SK-N-SH (cell line): ENCODE measurements at regions not wholly inside any gene's neighbourhood (a gene's known extent, or its start where the extent isn't known, plus 50 kb on each side); places are given as distances from the start of the nearest gene placed in this dataset.

ENCODE experiments used
- CTCF ChIA-PET: fragments of 300-600, 350-600 bp; formaldehyde crosslinking; extraction: SDS; loops from one replicate; lab custom pipeline; 2021; lab: Yijun Ruan, JAX
- POLR2A ChIA-PET: fragments of 350-600 bp; sonication (Branson Sonifier 250); formaldehyde crosslinking; extraction: SDS; loops from one replicate; lab custom pipeline; 2020; ENCODE audit warnings: antibody characterized with exemption, inconsistent platforms; lab: Yijun Ruan, JAX
- DNase-seq: peaks from one replicate; pipeline ENCODE4 v3.0.0; 2012
- H2AFZ ChIP-seq: fragments of 200-600 bp; sonication (generic); 2 replicates; pipeline ENCODE4 v1.8.1; 2016; ENCODE audit warnings: antibody characterized with exemption, mild to moderate bottlenecking, low read depth
- H3F3A ChIP-seq: fragments of 200-600 bp; sonication (generic); replicated peaks from 2 replicates; pipeline ENCODE3; 2016; ENCODE audit warnings: antibody characterized with exemption, mild to moderate bottlenecking; ENCODE audit not compliant: insufficient read depth
- H3K27ac ChIP-seq, 2 experiments: fragments of 200-500 bp in 1 of 2; fragments of 200-600 bp in 1 of 2; sonication (Bioruptor generic) in 1 of 2; sonication (generic), shearing (Covaris generic) in 1 of 2; 2 replicates each; pipeline versions ENCODE4 v1.5.1 to v1.6.1; 2014 to 2016; ENCODE audit warnings: low read depth in 2 of 2, inconsistent platforms in 1 of 2, low read length in 1 of 2, mild to moderate bottlenecking in 1 of 2, mixed read lengths in 1 of 2
- H3K27me3 ChIP-seq: fragments of 200-600 bp; sonication (generic), shearing (Covaris generic); 2 replicates; pipeline ENCODE4 v1.6.1; 2016; ENCODE audit warnings: mixed run types; ENCODE audit not compliant: insufficient read depth
- H3K36me3 ChIP-seq, 2 experiments: fragments of 200-500 bp in 1 of 2; fragments of 200-600 bp in 1 of 2; sonication (Bioruptor generic) in 1 of 2; sonication (generic) in 1 of 2; replicated peaks in 1 of 2; 2 replicates each; pipeline versions ENCODE3 to v1.5.1; 2014 to 2016; ENCODE audit warnings: low read length in 1 of 2, mild to moderate bottlenecking in 1 of 2; ENCODE audit not compliant: insufficient read depth in 2 of 2, control insufficient read depth in 1 of 2
- H3K4me1 ChIP-seq, 2 experiments: fragments of 200-500 bp in 1 of 2; fragments of 200-600 bp in 1 of 2; sonication (Bioruptor generic) in 1 of 2; sonication (generic), shearing (Covaris generic) in 1 of 2; 2 replicates each; pipeline versions ENCODE4 v1.5.1 to v1.6.1; 2014 to 2016; ENCODE audit warnings: low read depth in 1 of 2, low read length in 1 of 2, mixed run types in 1 of 2; ENCODE audit not compliant: insufficient read depth in 2 of 2, control insufficient read depth in 1 of 2
- H3K4me2 ChIP-seq: fragments of 200-600 bp; sonication (generic), shearing (Covaris generic); 2 replicates; pipeline ENCODE4 v1.6.1; 2017; ENCODE audit warnings: mixed run types
- H3K4me3 ChIP-seq, 2 experiments: fragments of 200-500 bp in 1 of 2; fragments of 200-600 bp in 1 of 2; sonication (Bioruptor generic) in 1 of 2; sonication (generic), shearing (Covaris generic) in 1 of 2; 2 replicates each; pipeline versions ENCODE4 v1.5.1 to v1.8.1; 2014 to 2016; ENCODE audit warnings: low read depth in 2 of 2, inconsistent platforms in 1 of 2, low read length in 1 of 2, mild to moderate bottlenecking in 1 of 2, mixed read lengths in 1 of 2, moderate library complexity in 1 of 2
- H3K79me2 ChIP-seq: fragments of 200-600 bp; sonication (generic); 2 replicates; pipeline ENCODE4 v1.8.1; 2017; ENCODE audit warnings: mild to moderate bottlenecking; ENCODE audit not compliant: insufficient read depth
- H3K9ac ChIP-seq: fragments of 200-600 bp; sonication (generic); 2 replicates; pipeline ENCODE4 v1.6.1; 2017; ENCODE audit warnings: mixed run types
- H3K9me2 ChIP-seq: fragments of 200-600 bp; sonication (generic); 2 replicates; pipeline ENCODE4 v1.6.1; 2017; ENCODE audit warnings: mixed run types
- H3K9me3 ChIP-seq: fragments of 200-600 bp; sonication (generic); 2 replicates; pipeline ENCODE4 v1.6.1; 2017; ENCODE audit warnings: mixed run types, mild to moderate bottlenecking, moderate library complexity
- H4K20me1 ChIP-seq: fragments of 200-600 bp; sonication (generic); 2 replicates; pipeline ENCODE4 v1.6.1; 2017; ENCODE audit warnings: mild to moderate bottlenecking, mixed run types; ENCODE audit not compliant: insufficient read depth
- EP300 ChIP-seq, 2 experiments: IDR thresholded peaks; 2 replicates each; pipeline versions ENCODE4 v1.4.0 to v1.6.1; 2012; ENCODE audit warnings: borderline replicate concordance in 1 of 2, low read depth in 1 of 2, low read length in 1 of 2
- FOXM1 ChIP-seq: IDR thresholded peaks from 2 replicates; pipeline ENCODE4 v1.4.0; 2012; ENCODE audit warnings: low read depth, mild to moderate bottlenecking
- GABPA ChIP-seq: IDR thresholded peaks from 2 replicates; pipeline ENCODE4 v1.4.0; 2012; ENCODE audit warnings: low read depth, mild to moderate bottlenecking
- GATA2 ChIP-seq: sonication (generic); formaldehyde crosslinking; IDR thresholded peaks from 2 replicates; pipeline ENCODE4 v1.5.0; 2020; ENCODE audit warnings: mild to moderate bottlenecking, missing genetic modification reagents
- RCOR1 ChIP-seq: fragments of 150-350 bp; IDR thresholded peaks from 2 replicates; pipeline ENCODE4 v1.6.1; 2017; ENCODE audit warnings: antibody characterized with exemption, low read length
- TAF1 ChIP-seq: IDR thresholded peaks from 2 replicates; pipeline ENCODE4 v1.6.1; 2012; ENCODE audit warnings: low read depth, mild to moderate bottlenecking, low read length, moderate library complexity, borderline replicate concordance
- TCF12 ChIP-seq: IDR thresholded peaks from 2 replicates; pipeline ENCODE4 v1.4.0; 2012
- USF1 ChIP-seq: IDR thresholded peaks from 2 replicates; pipeline ENCODE4 v1.4.0; 2012; ENCODE audit warnings: low read depth, borderline replicate concordance
- YY1 ChIP-seq: IDR thresholded peaks from 2 replicates; pipeline ENCODE4 v1.4.0; 2012; ENCODE audit warnings: low read depth, mild to moderate bottlenecking
- WGBS: methylation state at CpG from one replicate; pipeline ENCODE4 v1.1.6; 2017; ENCODE audit warnings: low lambda C conversion rate; 5-methylcytosine and 5-hydroxymethylcytosine counted together
- TF ChIP-seq, protein P1 (sequence below): IDR thresholded peaks from 2 replicates; pipeline ENCODE4; 2012
- TF ChIP-seq, protein P2 (sequence below): fragments of 150-350 bp; IDR thresholded peaks from 2 replicates; pipeline ENCODE4 v1.6.1; 2016; ENCODE audit warnings: mild to moderate bottlenecking, low read depth, low read length
- TF ChIP-seq, protein P3 (sequence below): IDR thresholded peaks from 2 replicates; pipeline ENCODE4 v1.4.0; 2012; ENCODE audit warnings: low read depth
- TF ChIP-seq, protein P4 (sequence below): IDR thresholded peaks from 2 replicates; pipeline ENCODE4 v1.4.0; 2012; ENCODE audit warnings: low read depth, borderline replicate concordance

DNA sequence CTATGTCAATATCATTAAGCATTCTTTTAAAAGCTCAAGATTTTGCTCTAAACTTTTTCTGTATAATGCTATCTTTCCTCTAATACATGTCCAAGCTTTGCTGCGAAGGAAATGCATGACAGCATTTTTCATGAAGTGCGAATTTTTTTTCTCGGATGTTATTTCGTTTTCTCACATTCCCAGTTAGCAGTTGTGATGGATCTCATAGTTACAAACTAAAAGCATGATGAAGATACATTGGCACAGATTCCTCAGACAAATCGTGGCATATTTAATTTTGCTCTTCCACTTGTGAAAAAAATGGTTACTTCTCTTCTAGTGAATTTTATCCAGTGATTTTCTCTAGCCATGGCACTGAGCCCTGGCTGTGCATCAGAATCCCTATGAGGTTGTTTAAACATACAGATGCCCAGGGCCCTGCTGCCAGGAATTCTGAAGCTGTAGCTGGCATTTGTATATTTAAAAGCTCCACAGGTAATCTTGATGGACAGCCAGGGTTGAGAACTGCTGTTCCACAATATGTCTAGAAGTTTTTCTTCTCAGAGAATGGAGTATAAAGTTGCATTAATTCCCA lies 299.8 kb upstream of the NEBL start:
- TF ChIP-seq, protein P1, sequence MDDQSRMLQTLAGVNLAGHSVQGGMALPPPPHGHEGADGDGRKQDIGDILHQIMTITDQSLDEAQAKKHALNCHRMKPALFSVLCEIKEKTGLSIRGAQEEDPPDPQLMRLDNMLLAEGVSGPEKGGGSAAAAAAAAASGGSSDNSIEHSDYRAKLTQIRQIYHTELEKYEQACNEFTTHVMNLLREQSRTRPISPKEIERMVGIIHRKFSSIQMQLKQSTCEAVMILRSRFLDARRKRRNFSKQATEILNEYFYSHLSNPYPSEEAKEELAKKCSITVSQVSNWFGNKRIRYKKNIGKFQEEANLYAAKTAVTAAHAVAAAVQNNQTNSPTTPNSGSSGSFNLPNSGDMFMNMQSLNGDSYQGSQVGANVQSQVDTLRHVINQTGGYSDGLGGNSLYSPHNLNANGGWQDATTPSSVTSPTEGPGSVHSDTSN: no peak
- no peak for TF ChIP-seq GABPA
- TF ChIP-seq YY1: no peak
- TF ChIP-seq, protein P2, sequence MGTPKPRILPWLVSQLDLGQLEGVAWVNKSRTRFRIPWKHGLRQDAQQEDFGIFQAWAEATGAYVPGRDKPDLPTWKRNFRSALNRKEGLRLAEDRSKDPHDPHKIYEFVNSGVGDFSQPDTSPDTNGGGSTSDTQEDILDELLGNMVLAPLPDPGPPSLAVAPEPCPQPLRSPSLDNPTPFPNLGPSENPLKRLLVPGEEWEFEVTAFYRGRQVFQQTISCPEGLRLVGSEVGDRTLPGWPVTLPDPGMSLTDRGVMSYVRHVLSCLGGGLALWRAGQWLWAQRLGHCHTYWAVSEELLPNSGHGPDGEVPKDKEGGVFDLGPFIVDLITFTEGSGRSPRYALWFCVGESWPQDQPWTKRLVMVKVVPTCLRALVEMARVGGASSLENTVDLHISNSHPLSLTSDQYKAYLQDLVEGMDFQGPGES: no peak
- no peak for TF ChIP-seq RCOR1
- TF ChIP-seq, protein P3, sequence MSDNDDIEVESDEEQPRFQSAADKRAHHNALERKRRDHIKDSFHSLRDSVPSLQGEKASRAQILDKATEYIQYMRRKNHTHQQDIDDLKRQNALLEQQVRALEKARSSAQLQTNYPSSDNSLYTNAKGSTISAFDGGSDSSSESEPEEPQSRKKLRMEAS: no peak
- no peak for TF ChIP-seq FOXM1
- TF ChIP-seq EP300 (IDR thresholded peaks at IDR 0.05; ENCODE audit: borderline replicate concordance in 1 of 2, low read depth in 1 of 2, low read length in 1 of 2): no peak
- TF ChIP-seq USF1: no peak
- no peak for TF ChIP-seq GATA2 (CRISPR knock-in tag)
- TF ChIP-seq, protein P4, sequence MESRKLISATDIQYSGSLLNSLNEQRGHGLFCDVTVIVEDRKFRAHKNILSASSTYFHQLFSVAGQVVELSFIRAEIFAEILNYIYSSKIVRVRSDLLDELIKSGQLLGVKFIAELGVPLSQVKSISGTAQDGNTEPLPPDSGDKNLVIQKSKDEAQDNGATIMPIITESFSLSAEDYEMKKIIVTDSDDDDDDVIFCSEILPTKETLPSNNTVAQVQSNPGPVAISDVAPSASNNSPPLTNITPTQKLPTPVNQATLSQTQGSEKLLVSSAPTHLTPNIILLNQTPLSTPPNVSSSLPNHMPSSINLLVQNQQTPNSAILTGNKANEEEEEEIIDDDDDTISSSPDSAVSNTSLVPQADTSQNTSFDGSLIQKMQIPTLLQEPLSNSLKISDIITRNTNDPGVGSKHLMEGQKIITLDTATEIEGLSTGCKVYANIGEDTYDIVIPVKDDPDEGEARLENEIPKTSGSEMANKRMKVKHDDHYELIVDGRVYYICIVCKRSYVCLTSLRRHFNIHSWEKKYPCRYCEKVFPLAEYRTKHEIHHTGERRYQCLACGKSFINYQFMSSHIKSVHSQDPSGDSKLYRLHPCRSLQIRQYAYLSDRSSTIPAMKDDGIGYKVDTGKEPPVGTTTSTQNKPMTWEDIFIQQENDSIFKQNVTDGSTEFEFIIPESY: no peak
- TF ChIP-seq TAF1: no peak
- no peak for TF ChIP-seq TCF12
- DNase-seq: no peak
- Histone ChIP-seq H3K9me2 (no peaks in the 10 kb centered on the region), H3K4me2 (no peak overlapping the region), H3K4me3 (no peak overlapping the region), H3K9ac (no peak overlapping the region), H3K79me2 (no peaks in the 10 kb centered on the region), H3K4me1 (peaks cover 0 to 5% of the 10 kb centered on the region in 2 experiments; a peak in 2 of 4 replicates), H3K36me3 (no peaks in the 10 kb centered on the region), H3K27ac (no peak overlapping the region), H3K27me3 (no peaks in the 10 kb centered on the region), H3F3A (peaks cover 6% of the 10 kb centered on the region), H4K20me1 (no peaks in the 10 kb centered on the region), H2AFZ (no peak overlapping the region), H3K9me3 (0 out of 2 replicates have a peak, but pooled peaks cover 7% of the 10 kb centered on the region)
- POLR2A ChIA-PET: no interaction called here
- CTCF ChIA-PET: interaction anchor here (1.1 kb wide), 1 partner anchor 20 kb away, joined by 3 read pairs; no protein-coding TSS in a partner anchor
- 75% methylated on average over 5 of the region's 5 CpGs for WGBS
